Adrenal gland (tissue), 9 donors: ENCODE measurements at regions not wholly inside any gene's neighbourhood (a gene's known extent, or its start where the extent isn't known, plus 50 kb on each side); places are given as distances from the start of the nearest gene placed in this dataset.
"Not testable (repeated sequence)": the region's sequence is repeated elsewhere in the genome, so short reads cannot be mapped to it uniquely, and the experiment has no call there.

Experiments used
- DNase-seq, 7 donors: peaks; one replicate each; pipeline ENCODE4 v3.0.0-alpha.2; 2019 to 2020
- H3K27ac ChIP-seq, 5 donors: fragments of 200-600 bp; sonication (generic) in 4 of 5; 1 replicate in 3 of 5; 2 replicates in 2 of 5; pipeline versions ENCODE4 v1.5.1 to v1.8.0; 2016 to 2020; ENCODE audit warnings: mild to moderate bottlenecking in 1 of 5
- H3K27me3 ChIP-seq: fragments of 200-600 bp; 2 replicates; pipeline ENCODE4 v1.8.0; 2021
- H3K36me3 ChIP-seq, 2 donors: fragments of 200-600 bp; replicated peaks in 1 of 2; 1 replicate in 1 of 2; 2 replicates in 1 of 2; pipeline versions ENCODE4 v1.5.1 to v1.8.0; 2018 to 2022
- H3K4me1 ChIP-seq, 2 donors: fragments of 200-600 bp; replicated peaks in 1 of 2; 1 replicate in 1 of 2; 2 replicates in 1 of 2; pipeline versions ENCODE4 v1.5.1 to v1.8.0; 2018 to 2021
- H3K4me3 ChIP-seq, 4 donors: fragments of 200-600 bp; sonication (generic) in 3 of 4; one replicate each; pipeline ENCODE4 v1.5.1; 2016 to 2018
- H3K9me3 ChIP-seq, 3 donors: fragments of 200-600 bp; sonication (generic) in 1 of 3; replicated peaks in 1 of 3; 1 replicate in 2 of 3; 2 replicates in 1 of 3; pipeline versions ENCODE4 v1.5.1 to v1.8.0; 2016 to 2021
- POLR2A ChIP-seq, 2 donors: fragments of 450-650 bp; IDR thresholded peaks; one replicate each; pipeline ENCODE4 v1.6.1; 2017; ENCODE audit warnings: antibody characterized with exemption in 2 of 2, mild to moderate bottlenecking in 2 of 2, moderate library complexity in 1 of 2
- WGBS, 4 donors: extraction: QIAGEN DNeasy Blood & Tissue Kit in 2 of 4; methylation state at CpG; one replicate each; pipeline versions ENCODE4 v1.1.5 to v1.1.7; 2013 to 2017; 5-methylcytosine and 5-hydroxymethylcytosine counted together
- intact Hi-C, 2 donors: fragments of 100-400 bp; cut with DNase I; formaldehyde crosslinking; loops; one replicate each; pipeline versions ENCODE4 v1.14.1 to v1.15.0; 2022 to 2023
- TF ChIP-seq, protein P1 (sequence below), 6 experiments: fragments of 450-650 bp in 4 of 6; fragments of 200-600 bp in 2 of 6; sonication (generic) in 1 of 6; IDR thresholded peaks; 1 replicate in 5 of 6; 2 replicates in 1 of 6; pipeline versions ENCODE4 v1.5.1 to v1.8.0; 2016 to 2021; ENCODE audit warnings: antibody characterized with exemption in 6 of 6, mild to moderate bottlenecking in 2 of 6, moderate library complexity in 1 of 6
- donor health status: healthy with polysubstance abuse.
- donor health status: Bipolar disorder and iron deficiency.
- donor health status: DM: yes; HTN: yes; CAD: no.
- donor health status: DM: no; HTN: no; CAD: no.
- donor health status: DM: no; HTN: no; CAD: no.

DNA sequence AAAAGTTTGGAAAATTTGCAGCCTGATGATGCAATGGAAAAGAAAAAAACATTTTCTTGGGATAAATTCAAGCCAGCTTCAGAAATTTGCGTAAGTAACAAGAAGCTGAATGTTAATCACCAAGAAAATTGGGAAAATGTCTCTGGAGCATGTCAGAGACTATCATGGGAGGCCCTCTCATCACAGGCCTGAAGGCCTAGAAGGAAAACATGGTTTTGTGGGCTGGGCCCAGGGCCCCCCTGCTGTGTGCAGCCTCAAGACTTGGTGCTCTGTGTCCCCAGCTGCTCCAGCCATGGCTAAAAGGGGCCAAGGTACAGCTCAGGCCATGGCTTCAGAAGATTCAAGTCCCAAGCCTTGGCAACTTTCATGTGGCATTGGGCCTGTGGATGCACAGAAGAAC, 1049.8 kb upstream of the GRIA3 start:
- H3K4me3 ChIP-seq: no peak overlapping the region
- H3K4me1 ChIP-seq: no peaks in the 10 kb centered on the region
- intact Hi-C loops: no loop called here
- H3K36me3 ChIP-seq: no peaks in the 10 kb centered on the region
- WGBS, 4 donors: 45 to 69% (median 61%) methylated on average over 1 of the region's 1 CpG
- H3K27ac ChIP-seq: no peak overlapping the region
- no peak for DNase-seq
- H3K9me3 ChIP-seq: no peaks in the 10 kb centered on the region
- no peaks in the 10 kb centered on the region for H3K27me3 ChIP-seq
- TF ChIP-seq POLR2A (IDR thresholded peaks at IDR 0.05): no peak

DNA sequence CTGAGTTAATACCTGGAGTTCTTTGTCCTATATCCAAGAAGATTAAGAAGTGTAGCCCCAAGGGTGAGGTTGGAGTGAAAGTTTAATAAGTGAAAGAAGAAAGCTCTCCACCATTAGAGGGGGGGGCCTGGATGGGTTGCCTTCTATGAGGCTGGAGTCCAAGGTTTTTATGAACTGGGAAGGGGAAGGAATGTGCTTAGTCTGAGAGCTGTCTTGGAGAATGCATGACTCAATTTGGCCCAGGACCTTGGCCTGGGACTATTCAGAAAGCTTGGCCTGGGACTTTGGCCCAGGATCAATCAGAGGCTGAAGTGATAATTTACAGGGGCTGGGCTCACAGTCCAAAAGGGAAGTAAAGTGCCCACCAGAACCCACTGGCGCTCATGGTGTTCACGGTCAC, 1049.0 kb upstream of the GRIA3 start:
- H3K36me3 ChIP-seq: no peaks in the 10 kb centered on the region
- no peaks in the 10 kb centered on the region for H3K27me3 ChIP-seq
- 80 to 100% (median 92%) methylated on average over 1 to 2 of the region's 2 CpGs for WGBS, 4 donors
- no peaks in the 10 kb centered on the region for H3K4me1 ChIP-seq
- no peak overlapping the region for H3K4me3 ChIP-seq
- H3K27ac ChIP-seq: no peak overlapping the region
- intact Hi-C loops: no loop called here
- no peak for DNase-seq
- TF ChIP-seq, protein P1, sequence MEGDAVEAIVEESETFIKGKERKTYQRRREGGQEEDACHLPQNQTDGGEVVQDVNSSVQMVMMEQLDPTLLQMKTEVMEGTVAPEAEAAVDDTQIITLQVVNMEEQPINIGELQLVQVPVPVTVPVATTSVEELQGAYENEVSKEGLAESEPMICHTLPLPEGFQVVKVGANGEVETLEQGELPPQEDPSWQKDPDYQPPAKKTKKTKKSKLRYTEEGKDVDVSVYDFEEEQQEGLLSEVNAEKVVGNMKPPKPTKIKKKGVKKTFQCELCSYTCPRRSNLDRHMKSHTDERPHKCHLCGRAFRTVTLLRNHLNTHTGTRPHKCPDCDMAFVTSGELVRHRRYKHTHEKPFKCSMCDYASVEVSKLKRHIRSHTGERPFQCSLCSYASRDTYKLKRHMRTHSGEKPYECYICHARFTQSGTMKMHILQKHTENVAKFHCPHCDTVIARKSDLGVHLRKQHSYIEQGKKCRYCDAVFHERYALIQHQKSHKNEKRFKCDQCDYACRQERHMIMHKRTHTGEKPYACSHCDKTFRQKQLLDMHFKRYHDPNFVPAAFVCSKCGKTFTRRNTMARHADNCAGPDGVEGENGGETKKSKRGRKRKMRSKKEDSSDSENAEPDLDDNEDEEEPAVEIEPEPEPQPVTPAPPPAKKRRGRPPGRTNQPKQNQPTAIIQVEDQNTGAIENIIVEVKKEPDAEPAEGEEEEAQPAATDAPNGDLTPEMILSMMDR (IDR thresholded peaks at IDR 0.05): no peak
- TF ChIP-seq POLR2A (IDR thresholded peaks at IDR 0.05): no peak
- no peaks in the 10 kb centered on the region for H3K9me3 ChIP-seq

DNA sequence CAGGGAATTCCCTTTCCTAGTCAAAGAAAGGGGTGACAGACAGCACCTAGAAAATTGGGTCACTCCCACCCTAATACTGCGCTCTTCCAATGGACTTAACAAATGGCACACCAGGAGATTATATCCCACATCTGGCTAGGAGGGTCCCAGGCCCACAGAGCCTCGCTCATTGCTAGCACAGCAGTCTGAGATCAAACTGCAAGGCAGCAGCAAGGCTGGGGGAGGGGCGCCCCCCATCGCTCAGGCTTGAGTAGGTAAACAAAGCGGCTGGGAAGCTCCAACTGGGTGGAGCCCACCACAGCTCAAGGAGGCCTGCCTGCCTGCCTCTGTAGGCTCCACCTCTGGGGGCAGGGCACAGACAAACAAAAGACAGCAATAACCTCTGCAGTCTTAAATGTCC, 1043.9 kb upstream of the GRIA3 start:
- 80 to 97% (median 81%) methylated on average over 4 to 5 of the region's 5 CpGs; no CpG with 5 or more reads in 1 of the 4 donors for WGBS, 4 donors
- H3K27ac ChIP-seq, DNase-seq, H3K27me3 ChIP-seq, H3K9me3 ChIP-seq, H3K4me3 ChIP-seq, H3K36me3 ChIP-seq, H3K4me1 ChIP-seq, intact Hi-C loops: not testable (repeated sequence)

DNA sequence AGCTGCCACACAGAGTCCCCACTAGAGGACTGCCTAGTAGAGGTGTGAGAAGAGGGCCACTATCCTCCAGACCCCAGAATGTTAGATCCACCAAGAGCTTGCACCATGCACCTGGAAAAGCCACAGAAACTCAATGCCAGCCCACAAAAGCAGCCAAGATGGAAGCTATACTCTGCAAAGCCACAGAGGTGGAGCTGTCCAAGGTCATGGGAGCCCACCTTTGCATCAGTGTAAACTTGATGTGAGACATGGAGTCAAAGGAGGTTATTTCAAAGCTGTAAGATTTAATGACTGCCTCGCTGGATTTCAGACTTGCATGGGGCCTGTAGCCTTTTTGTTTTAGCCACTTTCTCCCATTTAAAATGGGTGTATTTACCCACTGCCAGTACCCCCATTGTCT, 1030.1 kb upstream of the GRIA3 start:
- TF ChIP-seq, protein P1 (IDR thresholded peaks at IDR 0.05): no peak
- TF ChIP-seq POLR2A (IDR thresholded peaks at IDR 0.05): no peak
- DNase-seq: no peak

DNA sequence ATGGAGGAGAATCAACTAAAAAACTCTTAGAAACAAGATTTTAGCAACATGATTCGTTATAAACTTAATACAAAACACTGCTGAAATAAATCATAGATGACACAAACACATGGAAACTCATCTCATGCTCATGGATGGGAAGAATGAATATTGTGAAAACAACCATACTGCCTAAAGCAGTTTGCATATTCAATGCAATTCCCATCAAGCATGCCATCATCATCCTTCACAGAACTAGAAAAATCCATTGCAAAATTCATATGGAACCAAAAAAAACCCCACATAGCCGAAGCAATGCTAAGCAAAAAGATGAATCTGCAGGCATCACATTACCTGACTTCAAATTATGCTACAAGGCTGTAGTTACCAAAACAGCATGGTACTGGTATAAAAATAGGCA, 1015.8 kb upstream of the GRIA3 start:
- H3K27ac ChIP-seq: no peak overlapping the region
- 36 to 58% (median 45%) methylated on average over 2 of the region's 2 CpGs for WGBS, 4 donors
- no peaks in the 10 kb centered on the region for H3K9me3 ChIP-seq
- intact Hi-C loops: no loop called here
- DNase-seq: no peak
- H3K4me3 ChIP-seq: no peak overlapping the region
- H3K27me3 ChIP-seq: no peaks in the 10 kb centered on the region
- H3K36me3 ChIP-seq: no peaks in the 10 kb centered on the region
- H3K4me1 ChIP-seq: no peaks in the 10 kb centered on the region
- TF ChIP-seq, protein P1 (IDR thresholded peaks at IDR 0.05): no peak
- TF ChIP-seq POLR2A (IDR thresholded peaks at IDR 0.05): no peak

More for the DNA sequence above, 1030.1 kb upstream of the GRIA3 start:
- intact Hi-C loops: no loop called here
- 65 to 100% (median 83%) methylated on average over 1 of the region's 1 CpG for WGBS, 4 donors
- no peaks in the 10 kb centered on the region for H3K4me1 ChIP-seq
- no peaks in the 10 kb centered on the region for H3K9me3 ChIP-seq
- no peaks in the 10 kb centered on the region for H3K27me3 ChIP-seq
- H3K36me3 ChIP-seq: no peaks in the 10 kb centered on the region
- H3K4me3 ChIP-seq: no peak overlapping the region
- H3K27ac ChIP-seq: no peak overlapping the region
